Neural cell (in vitro differentiated cells): ENCODE measurements at regions not wholly inside any gene's neighbourhood (a gene's known extent, or its start where the extent isn't known, plus 50 kb on each side); places are given as distances from the start of the nearest gene placed in this dataset.

Experiments
- H2AFZ ChIP-seq: fragments of 200-600, 300-800 bp; sonication (generic), shearing (Covaris generic); 2 replicates; pipeline ENCODE4 v1.6.0; 2014; ENCODE audit warnings: low read depth, mild to moderate bottlenecking, antibody characterized with exemption, low read length, moderate library complexity
- H3F3A ChIP-seq: fragments of 200-600 bp; shearing (Covaris generic); 2 replicates; pipeline ENCODE4 v1.6.1; 2016; ENCODE audit warnings: mild to moderate bottlenecking, moderate library complexity, mixed read lengths, antibody characterized with exemption, low read length; ENCODE audit not compliant: insufficient read depth, poor library complexity, severe bottlenecking
- H3K27ac ChIP-seq: fragments of 200-600, 300-800 bp; sonication (generic), shearing (Covaris generic); 2 replicates; pipeline ENCODE4 v1.5.1; 2014; ENCODE audit warnings: mild to moderate bottlenecking, low read length, moderate library complexity
- H3K27me3 ChIP-seq: fragments of 300-800, 200-600 bp; sonication (generic), shearing (Covaris generic); 2 replicates; pipeline ENCODE4 v1.6.0; 2014; ENCODE audit warnings: mild to moderate bottlenecking, low read depth, low read length, moderate library complexity; ENCODE audit not compliant: insufficient read depth
- H3K36me3 ChIP-seq: fragments of 300-800, 200-600 bp; sonication (generic), shearing (Covaris generic); 2 replicates; pipeline ENCODE4 v1.5.1; 2014; ENCODE audit warnings: mild to moderate bottlenecking, antibody characterized with exemption, low read length, moderate library complexity; ENCODE audit not compliant: insufficient read depth
- H3K4me2 ChIP-seq: fragments of 300-800, 200-600 bp; sonication (generic), shearing (Covaris generic); 2 replicates; pipeline ENCODE4 v1.6.0; 2014; ENCODE audit warnings: mild to moderate bottlenecking, low read length
- H3K4me3 ChIP-seq: fragments of 300-800, 200-600 bp; sonication (generic), shearing (Covaris generic); 2 replicates; pipeline ENCODE4 v1.5.1; 2014; ENCODE audit warnings: mild to moderate bottlenecking, low read length, moderate library complexity
- H3K79me2 ChIP-seq: fragments of 200-600 bp; shearing (Covaris generic); replicated peaks from 2 replicates; pipeline ENCODE4 v1.6.0; 2014; ENCODE audit warnings: mild to moderate bottlenecking, low read length, moderate library complexity; ENCODE audit not compliant: insufficient read depth
- H3K9ac ChIP-seq: fragments of 300-800, 200-600 bp; sonication (generic), shearing (Covaris generic); 2 replicates; pipeline ENCODE4 v1.6.1; 2016; ENCODE audit warnings: mild to moderate bottlenecking, low read length, mixed read lengths
- H3K9me2 ChIP-seq: fragments of 200-600 bp; shearing (Covaris generic); 2 replicates; pipeline ENCODE4 v1.6.1; 2016; ENCODE audit warnings: mild to moderate bottlenecking, low read length, mixed read lengths; ENCODE audit not compliant: insufficient read depth
- H3K9me3 ChIP-seq: fragments of 200-600, 300-800 bp; sonication (generic), shearing (Covaris generic); 2 replicates; pipeline ENCODE4 v1.6.1; 2016; ENCODE audit warnings: mild to moderate bottlenecking, mixed run types, low read length, moderate library complexity, mixed read lengths
- H4K20me1 ChIP-seq: fragments of 200-600 bp; shearing (Covaris generic); 2 replicates; pipeline ENCODE4 v1.6.1; 2016; ENCODE audit warnings: mild to moderate bottlenecking, mixed run types; ENCODE audit not compliant: insufficient read depth
- CTCF ChIP-seq: fragments of 450-650 bp; IDR thresholded peaks from 2 replicates; pipeline ENCODE4 v1.5.1; 2014; ENCODE audit warnings: antibody characterized with exemption, mild to moderate bottlenecking, moderate library complexity; ENCODE audit not compliant: poor library complexity, severe bottlenecking
- EP300 ChIP-seq: fragments of 450-650 bp; conservative IDR thresholded peaks from 2 replicates; pipeline ENCODE4 v1.6.1; 2014; ENCODE audit warnings: antibody characterized with exemption, mild to moderate bottlenecking, moderate library complexity; ENCODE audit not compliant: poor library complexity, severe bottlenecking
- EZH2 ChIP-seq: fragments of 200-600, 300-800 bp; shearing (Covaris generic), sonication (generic); IDR thresholded peaks from 2 replicates; pipeline ENCODE4 v1.6.1; 2014; ENCODE audit warnings: antibody characterized with exemption, low read length, borderline replicate concordance, mild to moderate bottlenecking; ENCODE audit not compliant: insufficient read depth, poor library complexity, severe bottlenecking
- MXI1 ChIP-seq: fragments of 450-650 bp; conservative IDR thresholded peaks from 2 replicates; pipeline ENCODE4 v1.6.1; 2014; ENCODE audit warnings: antibody characterized with exemption, mild to moderate bottlenecking; ENCODE audit not compliant: poor library complexity, severe bottlenecking
- POLR2AphosphoS5 ChIP-seq: IDR thresholded peaks from 2 replicates; pipeline ENCODE4 v1.6.1; 2012
- RAD21 ChIP-seq: fragments of 450-650 bp; conservative IDR thresholded peaks from 2 replicates; pipeline ENCODE4 v1.6.1; 2014; ENCODE audit warnings: antibody characterized with exemption, mild to moderate bottlenecking, moderate library complexity
- REST ChIP-seq: IDR thresholded peaks from 2 replicates; pipeline ENCODE4 v1.6.1; 2012; ENCODE audit warnings: borderline replicate concordance
- SMC3 ChIP-seq: fragments of 450-650 bp; conservative IDR thresholded peaks from 2 replicates; pipeline ENCODE4 v1.6.1; 2014; ENCODE audit warnings: antibody characterized with exemption, mild to moderate bottlenecking, moderate library complexity; ENCODE audit not compliant: poor library complexity
- TAF1 ChIP-seq: IDR thresholded peaks from 2 replicates; pipeline ENCODE4 v1.6.1; 2012; ENCODE audit warnings: low read depth

- H3K79me2 ChIP-seq = no peaks in the 10 kb centered on the region
- no peaks in the 10 kb centered on the region for H3F3A ChIP-seq
- no peaks in the 10 kb centered on the region for H4K20me1 ChIP-seq
- H2AFZ ChIP-seq = no peak overlapping the region
- TF ChIP-seq REST (peak; percentile 54), EZH2 (no peak), TAF1 (no peak), SMC3 (no peak), MXI1 (no peak), EP300 (no peak), CTCF (no peak), POLR2AphosphoS5 (peak; percentile 81), RAD21 (no peak)
- H3K4me2 ChIP-seq = no peak overlapping the region
- no peak overlapping the region for H3K9ac ChIP-seq
- H3K4me3 ChIP-seq = no peak overlapping the region
- H3K36me3 ChIP-seq = no peaks in the 10 kb centered on the region
- H3K9me3 ChIP-seq = no peaks in the 10 kb centered on the region
- H3K27ac ChIP-seq = no peak overlapping the region
- no peaks in the 10 kb centered on the region for H3K9me2 ChIP-seq
- H3K27me3 ChIP-seq = no peaks in the 10 kb centered on the region
Measured at GRCh38 chr18:60875957-60876507, 457.2 kb upstream of the CDH20 start.

- H3K4me2 ChIP-seq = no peak overlapping the region
- H3K36me3 ChIP-seq = no peaks in the 10 kb centered on the region
- H3K9ac ChIP-seq = no peak overlapping the region
- no peaks in the 10 kb centered on the region for H3F3A ChIP-seq
- no peaks in the 10 kb centered on the region for H3K9me3 ChIP-seq
- no peaks in the 10 kb centered on the region for H3K27me3 ChIP-seq
- H3K4me3 ChIP-seq = no peak overlapping the region
- no peak overlapping the region for H2AFZ ChIP-seq
- H3K79me2 ChIP-seq = no peaks in the 10 kb centered on the region
- TF ChIP-seq POLR2AphosphoS5 (no peak), EP300 (no peak), CTCF (no peak), TAF1 (no peak)
- H4K20me1 ChIP-seq = no peaks in the 10 kb centered on the region
- no peaks in the 10 kb centered on the region for H3K9me2 ChIP-seq
- no peak overlapping the region for H3K27ac ChIP-seq
Measured at GRCh38 chr18:60880184-60880583, 453.0 kb upstream of the CDH20 start.
